ENCODE measurements at regions not wholly inside any gene's neighbourhood (a gene's known extent, or its start where the extent isn't known, plus 50 kb on each side); places are given as distances from the start of the nearest gene placed in this dataset.

GRCh38 chr3:152779653-152780052, 55.3 kb upstream of the P2RY1 start:
- DNase-seq (ENCODE audit: low read depth in 6 of 9, low spot score in 9 of 9), result no peak
- no peak overlapping the region for H3K4me3 ChIP-seq (ENCODE audit: low read length in 2 of 2)
- WGBS, result 95% methylated on average over 2 of the region's 2 CpGs
- no peaks in the 10 kb centered on the region for H3K9me3 ChIP-seq (ENCODE audit: control insufficient read depth in 2 of 2, insufficient read depth in 1 of 2, low read length in 1 of 2)
- H3K27ac ChIP-seq (ENCODE audit: low read depth in 1 of 2, low read length in 1 of 2), result no peak overlapping the region
- H3K27me3 ChIP-seq (ENCODE audit: control insufficient read depth in 2 of 2, insufficient read depth in 1 of 2, low read length in 1 of 2), result no peaks in the 10 kb centered on the region
- no peaks in the 10 kb centered on the region for H3K36me3 ChIP-seq (ENCODE audit: control insufficient read depth in 2 of 2, insufficient read depth in 2 of 2, low read length in 1 of 2)
- no peaks in the 10 kb centered on the region for H3K4me1 ChIP-seq (ENCODE audit: control insufficient read depth in 2 of 2, insufficient read depth in 2 of 2, low read length in 2 of 2)

- Histone ChIP-seq H3K4me1 (ENCODE audit: control insufficient read depth in 2 of 2, insufficient read depth in 2 of 2, low read length in 2 of 2) (no peaks in the 10 kb centered on the region), H3K27ac (ENCODE audit: low read depth in 1 of 2, low read length in 1 of 2) (no peak overlapping the region), H3K36me3 (ENCODE audit: control insufficient read depth in 2 of 2, insufficient read depth in 2 of 2, low read length in 1 of 2) (no peaks in the 10 kb centered on the region), H3K27me3 (ENCODE audit: control insufficient read depth in 2 of 2, insufficient read depth in 1 of 2, low read length in 1 of 2) (no peaks in the 10 kb centered on the region), H3K4me3 (ENCODE audit: low read length in 2 of 2) (no peak overlapping the region), H3K9me3 (ENCODE audit: control insufficient read depth in 2 of 2, insufficient read depth in 1 of 2, low read length in 1 of 2) (no peaks in the 10 kb centered on the region)
- 96% methylated on average over 2 of the region's 2 CpGs for WGBS
- no peak for DNase-seq (ENCODE audit: low read depth in 6 of 9, low spot score in 9 of 9)
Observed at GRCh38 chr3:152780553-152780952, 54.4 kb upstream of the P2RY1 start.

GRCh38 chr3:152785051-152785450, 49.9 kb upstream of the P2RY1 start:
- Histone ChIP-seq H3K9me3 (ENCODE audit: control insufficient read depth in 2 of 2, insufficient read depth in 1 of 2, low read length in 1 of 2) (no peaks in the 10 kb centered on the region), H3K27ac (ENCODE audit: low read depth in 1 of 2, low read length in 1 of 2) (no peak overlapping the region), H3K27me3 (ENCODE audit: control insufficient read depth in 2 of 2, insufficient read depth in 1 of 2, low read length in 1 of 2) (no peaks in the 10 kb centered on the region), H3K36me3 (ENCODE audit: control insufficient read depth in 2 of 2, insufficient read depth in 2 of 2, low read length in 1 of 2) (no peaks in the 10 kb centered on the region), H3K4me3 (ENCODE audit: low read length in 2 of 2) (no peak overlapping the region), H3K4me1 (ENCODE audit: control insufficient read depth in 2 of 2, insufficient read depth in 2 of 2, low read length in 2 of 2) (no peaks in the 10 kb centered on the region)
- WGBS, result 92% methylated on average over 4 of the region's 4 CpGs
- DNase-seq (ENCODE audit: low read depth in 6 of 9, low spot score in 9 of 9), result no peak
